ENCODE measurements at regions not wholly inside any gene's neighbourhood (a gene's known extent, or its start where the extent isn't known, plus 50 kb on each side); places are given as distances from the start of the nearest gene placed in this dataset.
"Not testable (repeated sequence)": the region's sequence is repeated elsewhere in the genome, so short reads cannot be mapped to it uniquely, and the experiment has no call there.

DNA sequence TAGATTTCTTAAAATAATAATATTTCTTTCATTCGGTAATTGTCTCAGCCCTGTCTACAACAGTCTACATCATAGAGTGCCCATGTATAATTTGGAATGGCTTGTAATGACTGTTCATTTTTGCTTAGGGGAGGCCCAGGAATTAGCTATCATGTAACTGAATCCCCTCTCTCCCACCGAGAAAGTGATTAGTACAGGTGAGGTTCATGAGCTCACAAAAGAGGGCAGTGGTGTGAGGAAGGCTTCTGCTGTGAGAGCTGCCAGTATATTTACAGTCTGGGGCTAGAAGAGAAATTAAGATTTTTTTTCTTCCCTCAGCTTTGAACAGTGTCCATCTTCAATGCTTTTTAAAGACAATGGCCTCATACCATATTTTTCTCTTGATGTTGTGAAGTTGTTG lies 340.7 kb downstream of the ADGRL2 start:
- 68 to 82% methylated on average over 2 of the region's 2 CpGs for WGBS, 2 donors
- Histone ChIP-seq H3K27me3 (ENCODE audit: control insufficient read depth in 1 of 2, insufficient read depth in 2 of 2, low read length in 2 of 2) (no peaks in the 10 kb centered on the region), H3K9me3 (ENCODE audit: control insufficient read depth in 2 of 2, insufficient read depth in 1 of 2, low read depth in 1 of 2, low read length in 1 of 2) (no peaks in the 10 kb centered on the region), H3K36me3 (ENCODE audit: control insufficient read depth in 2 of 2, insufficient read depth in 2 of 2, low read length in 1 of 2) (no peaks in the 10 kb centered on the region), H3K4me3 (ENCODE audit: low read depth in 1 of 2, low read length in 2 of 2) (no peak overlapping the region), H3K27ac (ENCODE audit: low read depth in 2 of 2, low read length in 1 of 2) (no peak overlapping the region), H3K4me1 (ENCODE audit: control insufficient read depth in 2 of 2, insufficient read depth in 2 of 2, low read length in 1 of 2) (no peaks in the 10 kb centered on the region)

DNA sequence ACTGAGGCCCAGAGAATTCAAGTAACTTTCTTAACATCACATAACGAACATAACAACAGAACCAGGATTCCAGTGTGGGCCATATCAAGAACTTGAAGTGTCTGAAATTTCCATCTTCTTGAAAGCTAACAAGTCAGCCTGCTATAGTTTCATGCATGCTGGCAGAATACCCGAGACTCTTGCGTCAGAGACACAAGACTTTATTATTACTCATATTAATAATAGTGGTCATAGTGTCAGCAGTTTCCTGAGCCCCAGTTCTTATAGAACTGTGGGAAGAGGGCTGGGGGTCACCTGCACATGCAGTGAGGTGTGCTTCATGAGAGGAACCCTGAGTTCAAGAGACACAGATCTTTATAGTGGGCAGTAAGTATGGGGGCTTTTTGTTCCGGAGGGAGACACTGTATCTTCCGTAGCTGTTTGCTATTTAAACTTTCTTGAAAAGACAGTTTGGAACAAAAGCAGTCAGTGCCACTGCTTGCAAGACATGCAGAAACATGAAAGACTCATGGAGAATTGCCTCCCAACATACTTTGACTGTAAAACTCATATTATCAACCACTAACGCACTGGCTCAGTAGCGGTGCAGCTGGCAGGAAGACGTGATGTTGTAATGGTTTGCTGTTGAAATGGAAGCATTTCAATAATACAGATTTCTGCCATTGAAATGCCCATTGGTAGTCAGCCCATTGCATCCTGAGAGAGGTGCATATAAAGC lies 339.2 kb downstream of the ADGRL2 start:
- H3K27ac ChIP-seq (ENCODE audit: low read depth in 2 of 2, low read length in 1 of 2), result no peak overlapping the region
- no peaks in the 10 kb centered on the region for H3K36me3 ChIP-seq (ENCODE audit: control insufficient read depth in 2 of 2, insufficient read depth in 2 of 2, low read length in 1 of 2)
- WGBS, 2 donors, result 61 to 76% methylated on average over 8 of the region's 8 CpGs
- H3K27me3 ChIP-seq (ENCODE audit: control insufficient read depth in 1 of 2, insufficient read depth in 2 of 2, low read length in 2 of 2), result no peaks in the 10 kb centered on the region
- no peak overlapping the region for H3K4me3 ChIP-seq (ENCODE audit: low read depth in 1 of 2, low read length in 2 of 2)
- no peaks in the 10 kb centered on the region for H3K9me3 ChIP-seq (ENCODE audit: control insufficient read depth in 2 of 2, insufficient read depth in 1 of 2, low read depth in 1 of 2, low read length in 1 of 2)
- H3K4me1 ChIP-seq (ENCODE audit: control insufficient read depth in 2 of 2, insufficient read depth in 2 of 2, low read length in 1 of 2), result no peaks in the 10 kb centered on the region

DNA sequence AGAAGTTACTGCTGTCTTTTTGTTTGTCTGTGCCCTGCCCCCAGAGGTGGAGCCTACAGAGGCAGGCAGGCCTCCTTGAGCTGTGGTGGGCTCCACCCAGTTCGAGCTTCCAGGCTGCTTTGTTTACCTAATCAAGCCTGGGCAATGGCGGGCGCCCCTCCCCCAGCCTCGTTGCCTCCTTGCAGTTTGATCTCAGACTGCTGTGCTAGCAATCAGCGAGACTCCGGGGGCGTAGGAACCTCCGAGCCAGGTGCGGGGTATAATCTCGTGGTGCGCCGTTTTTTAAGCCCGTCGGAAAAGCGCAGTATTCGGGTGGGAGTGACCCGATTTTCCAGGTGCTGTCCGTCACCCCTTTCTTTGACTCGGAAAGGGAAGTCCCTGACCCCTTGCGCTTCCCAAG lies 335.6 kb downstream of the ADGRL2 start:
- 86 to 88% methylated on average over 18 to 20 of the region's 20 CpGs for WGBS, 2 donors

DNA sequence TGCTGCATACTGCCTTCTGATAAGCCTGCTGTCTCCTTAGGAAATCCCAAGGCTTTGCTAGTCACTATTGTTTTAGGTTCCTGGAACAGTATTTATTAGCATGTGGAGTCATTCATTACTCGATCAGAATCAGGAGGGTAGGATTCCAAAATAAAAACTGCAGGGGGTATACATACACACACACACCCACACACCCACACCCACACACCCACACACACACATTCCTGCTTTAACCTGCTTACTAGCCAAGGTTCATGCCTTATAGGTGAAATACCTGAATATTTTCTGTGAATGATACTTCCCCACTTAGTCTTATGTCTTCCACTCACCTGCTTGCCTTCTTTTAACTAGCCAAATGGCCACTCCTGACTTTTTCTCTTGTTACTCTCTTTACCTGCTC lies 325.1 kb downstream of the ADGRL2 start:
- Histone ChIP-seq H3K27me3 (ENCODE audit: control insufficient read depth in 1 of 2, insufficient read depth in 2 of 2, low read length in 2 of 2) (no peaks in the 10 kb centered on the region), H3K9me3 (ENCODE audit: control insufficient read depth in 2 of 2, insufficient read depth in 1 of 2, low read depth in 1 of 2, low read length in 1 of 2) (no peaks in the 10 kb centered on the region), H3K4me1 (ENCODE audit: control insufficient read depth in 2 of 2, insufficient read depth in 2 of 2, low read length in 1 of 2) (no peaks in the 10 kb centered on the region), H3K4me3 (ENCODE audit: low read depth in 1 of 2, low read length in 2 of 2) (no peak overlapping the region), H3K27ac (ENCODE audit: low read depth in 2 of 2, low read length in 1 of 2) (no peak overlapping the region), H3K36me3 (ENCODE audit: control insufficient read depth in 2 of 2, insufficient read depth in 2 of 2, low read length in 1 of 2) (no peaks in the 10 kb centered on the region)
- WGBS, 2 donors, result 77 to 78% methylated on average over 1 of the region's 1 CpG

More for the DNA sequence above, 335.6 kb downstream of the ADGRL2 start:
- H3K9me3 ChIP-seq (ENCODE audit: control insufficient read depth in 2 of 2, insufficient read depth in 1 of 2, low read depth in 1 of 2, low read length in 1 of 2); H3K36me3 ChIP-seq (ENCODE audit: control insufficient read depth in 2 of 2, insufficient read depth in 2 of 2, low read length in 1 of 2); H3K4me1 ChIP-seq (ENCODE audit: control insufficient read depth in 2 of 2, insufficient read depth in 2 of 2, low read length in 1 of 2); H3K27me3 ChIP-seq (ENCODE audit: control insufficient read depth in 1 of 2, insufficient read depth in 2 of 2, low read length in 2 of 2); H3K4me3 ChIP-seq (ENCODE audit: low read depth in 1 of 2, low read length in 2 of 2); H3K27ac ChIP-seq (ENCODE audit: low read depth in 2 of 2, low read length in 1 of 2): not testable (repeated sequence)

DNA sequence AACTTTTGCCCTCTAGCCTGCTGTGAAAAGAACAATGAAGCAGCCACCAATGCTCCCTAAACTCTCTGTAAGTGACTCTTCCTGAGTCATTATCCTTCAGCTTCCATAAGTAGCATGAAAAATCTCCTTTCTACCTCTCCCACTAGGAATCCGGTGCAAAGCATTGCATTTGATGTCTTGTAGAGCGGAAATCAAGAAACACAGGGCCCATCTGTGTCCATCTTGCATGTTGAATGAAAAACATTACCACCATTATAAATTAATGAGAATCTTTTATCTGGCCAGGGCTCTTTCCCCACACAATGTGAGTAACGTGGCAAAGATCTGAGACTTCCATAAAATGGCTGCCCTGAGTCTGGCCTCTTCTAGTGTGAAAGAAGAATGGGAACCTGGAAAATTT lies 324.4 kb downstream of the ADGRL2 start:
- no peaks in the 10 kb centered on the region for H3K4me1 ChIP-seq (ENCODE audit: control insufficient read depth in 2 of 2, insufficient read depth in 2 of 2, low read length in 1 of 2)
- H3K36me3 ChIP-seq (ENCODE audit: control insufficient read depth in 2 of 2, insufficient read depth in 2 of 2, low read length in 1 of 2), result no peaks in the 10 kb centered on the region
- 88 to 90% methylated on average over 3 of the region's 3 CpGs for WGBS, 2 donors
- H3K27me3 ChIP-seq (ENCODE audit: control insufficient read depth in 1 of 2, insufficient read depth in 2 of 2, low read length in 2 of 2), result no peaks in the 10 kb centered on the region
- H3K4me3 ChIP-seq (ENCODE audit: low read depth in 1 of 2, low read length in 2 of 2), result no peak overlapping the region
- no peak overlapping the region for H3K27ac ChIP-seq (ENCODE audit: low read depth in 2 of 2, low read length in 1 of 2)
- no peaks in the 10 kb centered on the region for H3K9me3 ChIP-seq (ENCODE audit: control insufficient read depth in 2 of 2, insufficient read depth in 1 of 2, low read depth in 1 of 2, low read length in 1 of 2)

DNA sequence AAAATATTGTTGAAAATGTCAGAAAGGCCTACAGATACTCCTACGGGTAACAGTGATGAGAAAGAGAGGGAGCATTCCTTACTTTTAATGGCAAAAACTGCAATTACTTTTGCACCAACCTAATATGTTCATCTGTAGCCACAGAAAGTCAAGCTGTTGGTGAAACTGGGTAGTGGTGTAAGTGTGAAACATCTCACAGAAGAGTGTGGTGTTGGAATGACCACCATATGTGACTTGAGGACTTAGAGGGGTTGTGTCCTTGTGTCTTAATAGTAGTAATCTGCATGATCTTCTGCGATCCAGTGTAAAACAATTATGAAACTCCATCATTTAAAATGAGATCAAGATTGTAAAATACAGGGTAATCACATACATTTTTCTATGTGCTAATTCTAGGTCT lies 320.7 kb downstream of the ADGRL2 start:
- WGBS, 2 donors, result 91 to 92% methylated on average over 2 of the region's 2 CpGs

DNA sequence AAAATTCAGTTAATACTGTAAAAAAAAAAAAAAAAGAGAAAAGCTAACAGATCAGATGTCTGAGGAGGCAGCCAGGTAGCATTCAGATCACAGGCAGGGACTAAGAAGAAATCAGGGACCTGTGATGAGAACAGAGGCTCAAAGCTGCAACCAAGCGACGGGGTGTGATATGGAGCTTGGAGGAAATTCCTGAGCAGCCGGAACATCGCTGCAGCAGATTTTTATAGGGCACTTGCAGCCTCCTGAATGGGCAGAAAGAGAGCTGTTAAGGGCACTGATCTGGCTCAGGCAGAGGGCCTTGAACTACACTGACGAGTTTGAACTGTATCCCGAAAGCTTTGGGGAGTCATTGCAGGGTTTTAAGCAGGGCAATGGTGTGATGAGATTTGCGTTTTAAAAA lies 315.4 kb downstream of the ADGRL2 start:
- no peak overlapping the region for H3K4me3 ChIP-seq (ENCODE audit: low read depth in 1 of 2, low read length in 2 of 2)
- WGBS, 2 donors, result 91 to 92% methylated on average over 7 of the region's 7 CpGs
- H3K27ac ChIP-seq (ENCODE audit: low read depth in 2 of 2, low read length in 1 of 2), result no peak overlapping the region
- no peaks in the 10 kb centered on the region for H3K36me3 ChIP-seq (ENCODE audit: control insufficient read depth in 2 of 2, insufficient read depth in 2 of 2, low read length in 1 of 2)
- H3K9me3 ChIP-seq (ENCODE audit: control insufficient read depth in 2 of 2, insufficient read depth in 1 of 2, low read depth in 1 of 2, low read length in 1 of 2), result no peaks in the 10 kb centered on the region
- no peaks in the 10 kb centered on the region for H3K27me3 ChIP-seq (ENCODE audit: control insufficient read depth in 1 of 2, insufficient read depth in 2 of 2, low read length in 2 of 2)
- no peaks in the 10 kb centered on the region for H3K4me1 ChIP-seq (ENCODE audit: control insufficient read depth in 2 of 2, insufficient read depth in 2 of 2, low read length in 1 of 2)

More for the DNA sequence above, 320.7 kb downstream of the ADGRL2 start:
- no peak overlapping the region for H3K4me3 ChIP-seq (ENCODE audit: low read depth in 1 of 2, low read length in 2 of 2)
- no peaks in the 10 kb centered on the region for H3K4me1 ChIP-seq (ENCODE audit: control insufficient read depth in 2 of 2, insufficient read depth in 2 of 2, low read length in 1 of 2)
- no peaks in the 10 kb centered on the region for H3K27me3 ChIP-seq (ENCODE audit: control insufficient read depth in 1 of 2, insufficient read depth in 2 of 2, low read length in 2 of 2)
- no peaks in the 10 kb centered on the region for H3K36me3 ChIP-seq (ENCODE audit: control insufficient read depth in 2 of 2, insufficient read depth in 2 of 2, low read length in 1 of 2)
- no peaks in the 10 kb centered on the region for H3K9me3 ChIP-seq (ENCODE audit: control insufficient read depth in 2 of 2, insufficient read depth in 1 of 2, low read depth in 1 of 2, low read length in 1 of 2)
- no peak overlapping the region for H3K27ac ChIP-seq (ENCODE audit: low read depth in 2 of 2, low read length in 1 of 2)

DNA sequence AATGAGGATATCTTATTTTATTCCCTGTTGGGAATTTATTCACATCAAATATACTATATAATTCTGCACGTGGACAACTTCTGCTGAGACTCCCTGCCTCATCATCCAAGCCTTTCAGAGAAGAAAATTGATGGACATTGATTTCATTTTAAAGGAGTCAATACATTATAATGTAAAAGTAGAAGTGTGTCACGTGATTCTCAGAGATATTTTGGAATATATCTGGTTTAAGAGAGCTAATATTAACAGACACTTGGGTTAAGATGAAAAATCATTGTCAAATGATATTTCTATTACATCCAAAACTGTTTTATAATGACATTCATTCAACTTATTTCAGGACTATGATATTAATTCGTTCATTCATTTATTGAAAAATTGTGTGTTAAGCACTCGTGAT lies 314.2 kb downstream of the ADGRL2 start:
- Histone ChIP-seq H3K9me3 (ENCODE audit: control insufficient read depth in 2 of 2, insufficient read depth in 1 of 2, low read depth in 1 of 2, low read length in 1 of 2) (no peaks in the 10 kb centered on the region), H3K27ac (ENCODE audit: low read depth in 2 of 2, low read length in 1 of 2) (no peak overlapping the region), H3K36me3 (ENCODE audit: control insufficient read depth in 2 of 2, insufficient read depth in 2 of 2, low read length in 1 of 2) (no peaks in the 10 kb centered on the region), H3K4me1 (ENCODE audit: control insufficient read depth in 2 of 2, insufficient read depth in 2 of 2, low read length in 1 of 2) (no peaks in the 10 kb centered on the region), H3K4me3 (ENCODE audit: low read depth in 1 of 2, low read length in 2 of 2) (no peak overlapping the region), H3K27me3 (ENCODE audit: control insufficient read depth in 1 of 2, insufficient read depth in 2 of 2, low read length in 2 of 2) (no peaks in the 10 kb centered on the region)
- 83 to 85% methylated on average over 4 of the region's 4 CpGs for WGBS, 2 donors

DNA sequence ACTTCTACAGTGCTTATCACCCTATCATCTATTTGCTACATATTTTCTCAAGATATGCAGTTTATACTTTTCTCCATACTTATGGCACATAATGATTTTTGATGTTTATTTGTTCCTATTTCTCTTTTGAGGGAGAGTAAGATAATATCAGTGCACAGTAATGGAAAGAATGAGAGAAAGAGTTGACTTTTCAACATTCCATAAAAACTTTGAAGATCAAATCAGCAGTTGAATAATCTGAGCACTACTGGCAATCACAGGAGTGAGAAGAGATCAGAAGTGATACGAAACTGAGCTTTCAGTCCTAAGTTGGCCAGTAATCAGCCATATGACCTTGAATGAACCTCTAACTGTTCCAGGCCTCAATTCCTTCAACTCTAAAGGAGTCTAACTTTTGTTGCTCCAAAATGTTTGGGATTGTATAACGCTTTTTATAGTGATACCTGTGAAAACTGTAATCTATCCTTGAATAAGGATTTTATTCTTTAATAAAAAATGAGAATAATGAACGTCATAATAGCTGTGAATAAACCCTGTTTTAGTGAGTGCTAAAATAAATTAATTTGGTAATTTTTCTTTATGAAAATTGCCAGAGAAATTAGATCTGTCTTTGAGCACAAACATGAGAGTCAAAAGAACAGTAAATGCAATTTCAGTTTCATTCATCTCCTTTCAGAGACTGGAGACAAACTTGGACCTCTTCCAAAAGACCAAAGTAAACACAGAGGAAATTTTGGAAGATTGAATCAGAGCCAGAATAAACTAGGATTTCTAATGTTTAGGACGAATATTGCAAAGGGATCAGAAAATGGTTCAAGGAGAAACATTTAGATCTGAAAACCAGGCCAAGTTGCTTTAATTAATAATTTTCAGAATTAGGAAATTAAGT lies 309.9 kb downstream of the ADGRL2 start:
- no peaks in the 10 kb centered on the region for H3K9me3 ChIP-seq (ENCODE audit: control insufficient read depth in 2 of 2, insufficient read depth in 1 of 2, low read depth in 1 of 2, low read length in 1 of 2)
- H3K4me1 ChIP-seq (ENCODE audit: control insufficient read depth in 2 of 2, insufficient read depth in 2 of 2, low read length in 1 of 2), result no peaks in the 10 kb centered on the region
- no peaks in the 10 kb centered on the region for H3K36me3 ChIP-seq (ENCODE audit: control insufficient read depth in 2 of 2, insufficient read depth in 2 of 2, low read length in 1 of 2)
- WGBS, 2 donors, result 47 to 53% methylated on average over 4 of the region's 4 CpGs
- H3K4me3 ChIP-seq (ENCODE audit: low read depth in 1 of 2, low read length in 2 of 2), result no peak overlapping the region
- H3K27me3 ChIP-seq (ENCODE audit: control insufficient read depth in 1 of 2, insufficient read depth in 2 of 2, low read length in 2 of 2), result no peaks in the 10 kb centered on the region
- H3K27ac ChIP-seq (ENCODE audit: low read depth in 2 of 2, low read length in 1 of 2), result no peak overlapping the region

Data from esophagus (tissue), 2 donors.